Tibial nerve (tissue), 3 donors: ENCODE measurements at regions not wholly inside any gene's neighbourhood (a gene's known extent, or its start where the extent isn't known, plus 50 kb on each side); places are given as distances from the start of the nearest gene placed in this dataset.

Experiments used
- EP300 ChIP-seq, 2 donors: sonication (generic); formaldehyde crosslinking; IDR thresholded peaks; one replicate each; pipeline ENCODE4 v1.6.1; 2017; ENCODE audit warnings: antibody characterized with exemption in 2 of 2, mild to moderate bottlenecking in 1 of 2
- POLR2A ChIP-seq, 2 donors: fragments of 450-650 bp; IDR thresholded peaks; one replicate each; pipeline ENCODE4 v1.6.1; 2017; ENCODE audit warnings: antibody characterized with exemption in 2 of 2, mild to moderate bottlenecking in 2 of 2, moderate library complexity in 2 of 2

GRCh38 chr3:189557824-189558223, 73.4 kb upstream of the TP63 start:
- TF ChIP-seq POLR2A (IDR thresholded peaks at IDR 0.05) (no peak), EP300 (IDR thresholded peaks at IDR 0.05) (no peak)
